K562 (cell line): ENCODE measurements at regions not wholly inside any gene's neighbourhood (a gene's known extent, or its start where the extent isn't known, plus 50 kb on each side); places are given as distances from the start of the nearest gene placed in this dataset.

Source experiments
- ATF6 ChIP-seq: sonication (generic); formaldehyde crosslinking; IDR thresholded peaks from 2 replicates; pipeline ENCODE4 v1.4.0; 2020; ENCODE audit warnings: mild to moderate bottlenecking, missing genetic modification reagents
- CC2D1A ChIP-seq: fragments of 450-650 bp; IDR thresholded peaks from 2 replicates; pipeline ENCODE4 v1.6.1; 2017; ENCODE audit warnings: mild to moderate bottlenecking
- CXXC5 ChIP-seq: fragments of 250-450 bp; sonication (Bioruptor Pico); IDR thresholded peaks from 2 replicates; pipeline ENCODE4 v1.8.0; 2022; ENCODE audit warnings: inconsistent platforms, mild to moderate bottlenecking, moderate library complexity
- GABPB1 ChIP-seq: sonication (generic); formaldehyde crosslinking; IDR thresholded peaks from 2 replicates; pipeline ENCODE4 v1.8.0; 2022; ENCODE audit warnings: mild to moderate bottlenecking, missing genetic modification reagents
- NONO ChIP-seq, 2 experiments: fragments of 200-400 bp in 1 of 2; fragments of 450-650 bp in 1 of 2; formaldehyde crosslinking in 1 of 2; IDR thresholded peaks; 2 replicates each; pipeline ENCODE4 v1.6.1; 2017; ENCODE audit warnings: low read depth in 2 of 2, mild to moderate bottlenecking in 2 of 2, moderate library complexity in 2 of 2, low read length in 1 of 2
- POLR2A ChIP-seq: fragments of 450-650 bp; conservative IDR thresholded peaks from 2 replicates; pipeline ENCODE4 v1.6.1; 2016
- RBM22 ChIP-seq: fragments of 200-400 bp; formaldehyde crosslinking; IDR thresholded peaks from 2 replicates; pipeline ENCODE4 v1.6.1; 2018; ENCODE audit warnings: low read length, low read depth; ENCODE audit not compliant: poor library complexity, severe bottlenecking
- SAP30 ChIP-seq: fragments of 200-600 bp; sonication (generic); IDR thresholded peaks from 2 replicates; pipeline ENCODE4 v1.6.1; 2012; ENCODE audit warnings: borderline replicate concordance, low read depth, mild to moderate bottlenecking, moderate library complexity, low read length, control low read depth, inconsistent platforms; ENCODE audit not compliant: insufficient read depth, poor library complexity, severe bottlenecking
- ZBTB26 ChIP-seq: fragments of 450-650 bp; formaldehyde crosslinking; IDR thresholded peaks from 2 replicates; pipeline ENCODE4 v1.4.0; 2022; ENCODE audit warnings: missing genetic modification characterization
- ZFPM2 ChIP-seq: fragments of 250-450 bp; sonication (Bioruptor Pico); IDR thresholded peaks from 2 replicates; pipeline ENCODE4 v1.5.1; 2022; ENCODE audit warnings: mild to moderate bottlenecking
- ZNF431 ChIP-seq: sonication (generic); formaldehyde crosslinking; IDR thresholded peaks from 2 replicates; pipeline ENCODE4 v1.8.0; 2022; ENCODE audit warnings: mild to moderate bottlenecking, missing genetic modification reagents
- ZNF444 ChIP-seq: fragments of 250-450 bp; sonication (Bioruptor Pico); IDR thresholded peaks from 2 replicates; pipeline ENCODE4 v1.4.0; 2020; ENCODE audit warnings: mild to moderate bottlenecking, moderate library complexity
- TF ChIP-seq, protein P1 (sequence below), 3 experiments: IDR thresholded peaks in 2 of 3; conservative IDR thresholded peaks in 1 of 3; 2 replicates each; pipeline ENCODE4 v1.5.1; 2011 to 2012; ENCODE audit warnings: low read length in 3 of 3, mild to moderate bottlenecking in 3 of 3, control low read depth in 2 of 3, improper control_type of control experiment in 1 of 3, inconsistent platforms in 1 of 3, low read depth in 1 of 3, mixed read lengths in 1 of 3, moderate library complexity in 1 of 3; ENCODE audit not compliant: insufficient read depth in 2 of 3
- TF ChIP-seq, protein P2 (sequence below), 2 experiments: fragments of 450-650 bp; formaldehyde crosslinking in 1 of 2; IDR thresholded peaks; 2 replicates each; pipeline versions ENCODE4 v1.4.0 to v1.6.1; 2014 to 2020; ENCODE audit warnings: mild to moderate bottlenecking in 2 of 2, borderline replicate concordance in 1 of 2, low read depth in 1 of 2

GRCh38 chrY:19208915-19209314 lies 435.4 kb upstream of the HSFY2 start:
- TF ChIP-seq ZFPM2 (CRISPR knock-in tag) = no peak
- no peak for TF ChIP-seq CC2D1A
- no peak for TF ChIP-seq CXXC5 (CRISPR knock-in tag)
- TF ChIP-seq GABPB1 (CRISPR knock-in tag) = no peak
- no peak for TF ChIP-seq POLR2A
- TF ChIP-seq, protein P1, sequence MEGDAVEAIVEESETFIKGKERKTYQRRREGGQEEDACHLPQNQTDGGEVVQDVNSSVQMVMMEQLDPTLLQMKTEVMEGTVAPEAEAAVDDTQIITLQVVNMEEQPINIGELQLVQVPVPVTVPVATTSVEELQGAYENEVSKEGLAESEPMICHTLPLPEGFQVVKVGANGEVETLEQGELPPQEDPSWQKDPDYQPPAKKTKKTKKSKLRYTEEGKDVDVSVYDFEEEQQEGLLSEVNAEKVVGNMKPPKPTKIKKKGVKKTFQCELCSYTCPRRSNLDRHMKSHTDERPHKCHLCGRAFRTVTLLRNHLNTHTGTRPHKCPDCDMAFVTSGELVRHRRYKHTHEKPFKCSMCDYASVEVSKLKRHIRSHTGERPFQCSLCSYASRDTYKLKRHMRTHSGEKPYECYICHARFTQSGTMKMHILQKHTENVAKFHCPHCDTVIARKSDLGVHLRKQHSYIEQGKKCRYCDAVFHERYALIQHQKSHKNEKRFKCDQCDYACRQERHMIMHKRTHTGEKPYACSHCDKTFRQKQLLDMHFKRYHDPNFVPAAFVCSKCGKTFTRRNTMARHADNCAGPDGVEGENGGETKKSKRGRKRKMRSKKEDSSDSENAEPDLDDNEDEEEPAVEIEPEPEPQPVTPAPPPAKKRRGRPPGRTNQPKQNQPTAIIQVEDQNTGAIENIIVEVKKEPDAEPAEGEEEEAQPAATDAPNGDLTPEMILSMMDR (IDR thresholded peaks at IDR 0.05 in 2 of 3, conservative IDR thresholded peaks at IDR 0.05 in 1 of 3; ENCODE audit: insufficient read depth in 2 of 3, low read depth in 1 of 3, low read length in 3 of 3) = no peak
- TF ChIP-seq NONO (IDR thresholded peaks at IDR 0.05; ENCODE audit: low read depth in 2 of 2, low read length in 1 of 2) = no peak
- TF ChIP-seq, protein P2, sequence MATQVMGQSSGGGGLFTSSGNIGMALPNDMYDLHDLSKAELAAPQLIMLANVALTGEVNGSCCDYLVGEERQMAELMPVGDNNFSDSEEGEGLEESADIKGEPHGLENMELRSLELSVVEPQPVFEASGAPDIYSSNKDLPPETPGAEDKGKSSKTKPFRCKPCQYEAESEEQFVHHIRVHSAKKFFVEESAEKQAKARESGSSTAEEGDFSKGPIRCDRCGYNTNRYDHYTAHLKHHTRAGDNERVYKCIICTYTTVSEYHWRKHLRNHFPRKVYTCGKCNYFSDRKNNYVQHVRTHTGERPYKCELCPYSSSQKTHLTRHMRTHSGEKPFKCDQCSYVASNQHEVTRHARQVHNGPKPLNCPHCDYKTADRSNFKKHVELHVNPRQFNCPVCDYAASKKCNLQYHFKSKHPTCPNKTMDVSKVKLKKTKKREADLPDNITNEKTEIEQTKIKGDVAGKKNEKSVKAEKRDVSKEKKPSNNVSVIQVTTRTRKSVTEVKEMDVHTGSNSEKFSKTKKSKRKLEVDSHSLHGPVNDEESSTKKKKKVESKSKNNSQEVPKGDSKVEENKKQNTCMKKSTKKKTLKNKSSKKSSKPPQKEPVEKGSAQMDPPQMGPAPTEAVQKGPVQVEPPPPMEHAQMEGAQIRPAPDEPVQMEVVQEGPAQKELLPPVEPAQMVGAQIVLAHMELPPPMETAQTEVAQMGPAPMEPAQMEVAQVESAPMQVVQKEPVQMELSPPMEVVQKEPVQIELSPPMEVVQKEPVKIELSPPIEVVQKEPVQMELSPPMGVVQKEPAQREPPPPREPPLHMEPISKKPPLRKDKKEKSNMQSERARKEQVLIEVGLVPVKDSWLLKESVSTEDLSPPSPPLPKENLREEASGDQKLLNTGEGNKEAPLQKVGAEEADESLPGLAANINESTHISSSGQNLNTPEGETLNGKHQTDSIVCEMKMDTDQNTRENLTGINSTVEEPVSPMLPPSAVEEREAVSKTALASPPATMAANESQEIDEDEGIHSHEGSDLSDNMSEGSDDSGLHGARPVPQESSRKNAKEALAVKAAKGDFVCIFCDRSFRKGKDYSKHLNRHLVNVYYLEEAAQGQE (IDR thresholded peaks at IDR 0.05; ENCODE audit: borderline replicate concordance) = no peak
- TF ChIP-seq, protein P2 (CRISPR knock-in tag; IDR thresholded peaks at IDR 0.05; ENCODE audit: low read depth) = no peak
- TF ChIP-seq ATF6 (CRISPR knock-in tag) = no peak
- TF ChIP-seq RBM22 = no peak
- no peak for TF ChIP-seq SAP30
- no peak for TF ChIP-seq ZNF444 (CRISPR knock-in tag)
- no peak for TF ChIP-seq ZBTB26 (CRISPR knock-in tag)
- TF ChIP-seq ZNF431 (CRISPR knock-in tag) = no peak
